ENCODE measurements at regions not wholly inside any gene's neighbourhood (a gene's known extent, or its start where the extent isn't known, plus 50 kb on each side); places are given as distances from the start of the nearest gene placed in this dataset.
A peak's percentile ranks its signal among the peaks of the same experiment; 100 is the strongest.

DNA sequence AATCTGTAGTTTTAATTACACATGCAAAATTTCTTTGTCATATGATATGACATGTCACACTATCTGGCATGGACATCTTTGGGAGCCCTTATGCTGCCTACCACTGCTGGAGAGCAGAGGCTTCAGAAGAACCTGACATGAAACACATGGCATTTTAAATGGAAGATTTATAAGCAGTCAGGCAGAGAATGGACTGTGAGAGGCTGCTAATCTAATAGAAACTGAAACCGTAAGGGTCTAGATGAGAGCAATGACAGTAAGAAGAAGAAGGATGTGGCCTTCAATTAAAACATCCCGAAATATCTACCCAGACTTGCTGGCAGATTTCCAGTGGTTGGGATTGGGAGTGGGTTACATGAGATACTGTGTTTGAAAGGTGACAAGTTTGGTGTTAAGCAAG lies 149.8 kb downstream of the MACIR start:
- ChIA-PET CTCF (no interaction called here), POLR2A (ENCODE audit: low non-redundant PET) (no interaction called here)
- no peak for TF ChIP-seq CTCF (conservative IDR thresholded peaks at IDR 0.05; ENCODE audit: low read depth)
- no peak for DNase-seq (ENCODE audit: low spot score)
- no peak overlapping the region for H3K27ac ChIP-seq

- ChIA-PET POLR2A (ENCODE audit: low non-redundant PET) (no interaction called here), CTCF (interaction anchor here (0.6 kb wide), 1 partner anchor 23 kb away, joined by 3 read pairs; no protein-coding TSS in a partner anchor)
- no peak for DNase-seq (ENCODE audit: low spot score)
These were observed 148.8 kb downstream of the MACIR start for GRCh38 chr5:103407402-103407801.

GRCh38 chr5:103404483-103404882 lies 145.9 kb downstream of the MACIR start:
- ChIA-PET POLR2A (ENCODE audit: low non-redundant PET) (no interaction called here), CTCF (no interaction called here)
- no peak for DNase-seq (ENCODE audit: low spot score)
- 0 out of 2 replicates have a peak, but pooled peaks have one; percentile 7 for TF ChIP-seq CTCF (conservative IDR thresholded peaks at IDR 0.05; ENCODE audit: low read depth)
- no peak overlapping the region for H3K27ac ChIP-seq

More at GRCh38 chr5:103407402-103407801, 148.8 kb downstream of the MACIR start:
- no peak for TF ChIP-seq CTCF (conservative IDR thresholded peaks at IDR 0.05; ENCODE audit: low read depth)
- H3K27ac ChIP-seq: no peak overlapping the region

DNA sequence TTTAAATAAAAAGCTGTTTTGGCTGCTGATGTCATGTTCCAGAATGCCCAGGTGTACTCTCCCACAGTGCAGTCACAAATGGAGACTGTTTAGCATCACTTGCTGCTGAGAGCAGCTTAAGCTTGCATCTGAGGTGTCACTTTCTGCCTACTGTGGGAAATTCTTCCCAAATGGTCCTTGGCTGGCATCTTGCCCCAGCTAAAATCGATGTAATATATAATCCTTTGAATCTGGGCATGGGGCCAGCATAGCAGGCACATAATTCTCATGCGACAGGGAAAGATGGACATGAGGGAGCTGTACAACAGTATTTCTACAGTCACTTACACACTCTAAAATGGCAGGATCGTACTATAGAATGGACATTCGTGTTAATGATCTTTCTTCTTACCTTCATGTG lies 144.3 kb downstream of the MACIR start:
- CTCF ChIA-PET: interaction anchor here (0.6 kb wide), 2 partner anchors 96 to 470 kb away, joined by 3 to 4 read pairs; no protein-coding TSS in a partner anchor
- no peak for TF ChIP-seq CTCF (conservative IDR thresholded peaks at IDR 0.05; ENCODE audit: low read depth)
- POLR2A ChIA-PET (ENCODE audit: low non-redundant PET): no interaction called here
- no peak for DNase-seq (ENCODE audit: low spot score)
- no peak overlapping the region for H3K27ac ChIP-seq

DNA sequence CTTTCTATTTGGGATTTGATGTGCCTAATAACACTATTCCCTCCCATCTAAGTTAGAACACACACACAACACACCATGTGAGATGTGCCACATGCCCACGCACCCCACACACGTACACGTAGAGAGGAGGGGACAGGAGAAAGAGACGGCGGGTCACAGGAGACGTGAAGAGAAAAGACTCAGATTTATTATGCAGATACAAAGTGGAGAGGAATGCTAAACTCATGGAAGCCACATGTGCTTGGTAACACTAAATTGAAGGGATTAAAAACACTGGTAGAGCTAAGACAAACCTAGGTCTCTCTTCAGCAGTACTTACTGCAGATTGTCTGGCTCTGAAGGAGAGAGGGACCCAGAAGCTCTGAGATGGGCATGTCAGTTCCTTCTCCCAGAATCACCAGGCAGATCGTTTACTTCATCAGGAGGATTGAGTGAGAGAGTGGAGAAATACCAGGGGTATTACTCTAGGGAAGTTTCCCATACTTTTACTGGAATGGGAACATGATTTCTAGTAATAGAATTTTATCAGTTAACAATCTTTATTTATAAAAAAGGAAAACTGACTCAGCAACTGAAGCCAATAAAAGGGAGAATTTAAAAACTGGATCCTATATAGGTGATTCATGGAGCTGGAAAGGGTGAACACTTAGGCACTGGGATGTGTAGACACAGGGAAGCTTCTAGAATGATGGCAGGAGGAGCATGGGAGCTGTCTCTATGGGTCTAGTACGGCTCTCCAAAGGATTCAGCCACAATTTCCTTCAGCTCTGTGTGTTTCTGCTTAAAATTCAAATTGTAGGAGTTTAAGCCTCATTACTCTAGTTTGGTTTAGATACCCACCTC lies 139.4 kb downstream of the MACIR start:
- DNase-seq (ENCODE audit: low spot score): no peak
- H3K27ac ChIP-seq: no peak overlapping the region
- ChIA-PET CTCF (interaction anchor here (0.6 kb wide), 1 partner anchor 165 kb away, joined by 3 read pairs; no protein-coding TSS in a partner anchor), POLR2A (ENCODE audit: low non-redundant PET) (no interaction called here)
- TF ChIP-seq CTCF (conservative IDR thresholded peaks at IDR 0.05; ENCODE audit: low read depth): no peak

DNA sequence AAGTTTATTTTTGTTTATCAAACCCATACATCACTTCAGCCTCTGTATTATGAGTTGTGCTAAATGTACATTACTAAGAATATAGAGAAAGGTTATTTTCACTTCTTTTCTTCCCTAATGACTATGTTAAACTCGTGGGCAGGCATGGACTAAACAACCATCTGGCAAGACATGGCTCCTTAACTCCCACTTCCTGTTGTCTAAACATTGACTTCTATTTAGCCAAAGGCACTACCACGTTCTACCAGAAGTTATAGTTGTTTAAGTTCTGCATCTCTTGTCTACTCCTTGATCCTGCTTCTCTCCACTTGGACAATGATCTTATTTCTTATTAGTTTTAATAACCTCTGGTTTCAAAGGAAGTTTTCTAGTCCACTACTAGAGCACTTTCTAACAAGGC lies 136.1 kb downstream of the MACIR start:
- CTCF ChIA-PET: no interaction called here

More for the DNA sequence above, 136.1 kb downstream of the MACIR start:
- no peak for DNase-seq (ENCODE audit: low spot score)
- no peak for TF ChIP-seq CTCF (conservative IDR thresholded peaks at IDR 0.05; ENCODE audit: low read depth)
- POLR2A ChIA-PET (ENCODE audit: low non-redundant PET): no interaction called here
- no peak overlapping the region for H3K27ac ChIP-seq

Measured in RWPE1 (cell line).